Testis (tissue), 2 donors: ENCODE measurements at regions not wholly inside any gene's neighbourhood (a gene's known extent, or its start where the extent isn't known, plus 50 kb on each side); places are given as distances from the start of the nearest gene placed in this dataset.

Experiments used
- CTCF ChIP-seq, 3 experiments: fragments of 450-650 bp in 2 of 3; fragments of 200-600 bp in 1 of 3; sonication (generic) in 1 of 3; IDR thresholded peaks; one replicate each; pipeline ENCODE4 v1.5.1; 2016 to 2019; ENCODE audit warnings: antibody characterized with exemption in 3 of 3, mild to moderate bottlenecking in 2 of 3, moderate library complexity in 1 of 3
- POLR2A ChIP-seq: fragments of 450-650 bp; IDR thresholded peaks from one replicate; pipeline ENCODE4 v1.6.1; 2017; ENCODE audit warnings: antibody characterized with exemption, mild to moderate bottlenecking, moderate library complexity

GRCh38 chr3:73796382-73796781 lies 171.6 kb upstream of the PDZRN3 start:
- no peak for TF ChIP-seq CTCF (IDR thresholded peaks at IDR 0.05)
- no peak for TF ChIP-seq POLR2A
